GM23248 (cell line): ENCODE measurements at regions not wholly inside any gene's neighbourhood (a gene's known extent, or its start where the extent isn't known, plus 50 kb on each side); places are given as distances from the start of the nearest gene placed in this dataset.

ENCODE experiments used
- DNase-seq: peaks from one replicate; pipeline ENCODE4 v3.0.0-alpha.2; 2015
- H2AFZ ChIP-seq: fragments of 200-600 bp; sonication (generic); 2 replicates; pipeline ENCODE4 v1.6.1; 2016; ENCODE audit warnings: antibody characterized with exemption
- H3F3A ChIP-seq: fragments of 200-600 bp; sonication (generic); 2 replicates; pipeline ENCODE4 v1.6.1; 2016; ENCODE audit warnings: mild to moderate bottlenecking, antibody characterized with exemption, mixed run types; ENCODE audit not compliant: insufficient read depth
- H3K27ac ChIP-seq: fragments of 200-600 bp; sonication (generic); 2 replicates; pipeline ENCODE4 v1.5.1; 2016; ENCODE audit warnings: mild to moderate bottlenecking
- H3K27me3 ChIP-seq: fragments of 200-600 bp; sonication (generic); replicated peaks from 2 replicates; pipeline ENCODE4 v1.6.1; 2016; ENCODE audit warnings: mild to moderate bottlenecking; ENCODE audit not compliant: insufficient read depth
- H3K36me3 ChIP-seq: fragments of 200-600 bp; sonication (generic); 2 replicates; pipeline ENCODE4 v1.6.1; 2016; ENCODE audit warnings: low read depth, mild to moderate bottlenecking
- H3K4me1 ChIP-seq: fragments of 200-600 bp; sonication (generic); 2 replicates; pipeline ENCODE4 v1.6.1; 2016; ENCODE audit warnings: mild to moderate bottlenecking; ENCODE audit not compliant: insufficient read depth
- H3K4me2 ChIP-seq: fragments of 200-600 bp; sonication (generic); one replicate; pipeline ENCODE4 v1.6.1; 2016; ENCODE audit warnings: mild to moderate bottlenecking; ENCODE audit not compliant: unreplicated experiment
- H3K4me3 ChIP-seq: fragments of 200-600 bp; sonication (generic); 2 replicates; pipeline ENCODE4 v1.5.1; 2016; ENCODE audit warnings: mild to moderate bottlenecking
- H3K79me2 ChIP-seq: fragments of 200-600 bp; sonication (generic); 2 replicates; pipeline ENCODE4 v1.6.1; 2016; ENCODE audit warnings: mild to moderate bottlenecking; ENCODE audit not compliant: insufficient read depth
- H3K9ac ChIP-seq: fragments of 200-600 bp; sonication (generic); 2 replicates; pipeline ENCODE4 v1.6.1; 2016; ENCODE audit warnings: mild to moderate bottlenecking
- H3K9me2 ChIP-seq: fragments of 200-600 bp; sonication (generic); 2 replicates; pipeline ENCODE4 v1.6.1; 2016; ENCODE audit warnings: mixed run types, mild to moderate bottlenecking, moderate library complexity; ENCODE audit not compliant: insufficient read depth
- H3K9me3 ChIP-seq: fragments of 200-600 bp; sonication (generic); one replicate; pipeline ENCODE4 v1.6.1; 2017; ENCODE audit warnings: low read depth
- H4K20me1 ChIP-seq: fragments of 200-600 bp; sonication (generic); 2 replicates; pipeline ENCODE4 v1.6.0; 2016; ENCODE audit not compliant: insufficient read depth
- EZH2 ChIP-seq: fragments of 200-600 bp; sonication (generic); IDR thresholded peaks from 2 replicates; pipeline ENCODE4 v1.6.1; 2018; ENCODE audit warnings: antibody characterized with exemption, mild to moderate bottlenecking; ENCODE audit not compliant: insufficient read depth, poor library complexity, severe bottlenecking
- EZH2phosphoT487 ChIP-seq: fragments of 200-600 bp; sonication (generic); IDR thresholded peaks from 2 replicates; pipeline ENCODE4 v1.6.1; 2018; ENCODE audit warnings: antibody characterized with exemption, moderate library complexity, mild to moderate bottlenecking, low read depth; ENCODE audit not compliant: insufficient read depth
- WGBS, 2 experiments: methylation state at CpG; one replicate each; pipeline ENCODE4 v1.1.6; 2015 to 2017; ENCODE audit warnings: low lambda C conversion rate in 2 of 2, low coverage in 1 of 2; ENCODE audit errors: missing lambda C conversion rate in 2 of 2; 5-methylcytosine and 5-hydroxymethylcytosine counted together
- in situ Hi-C: fragments of 300-500 bp; cut with MboI; formaldehyde crosslinking; loops from 2 replicates; pipeline ENCODE4 v1.15.0; 2020

GRCh38 chr2:236895497-236895896, 190.2 kb upstream of the COPS8 start:
- H3K27me3 ChIP-seq, result no peaks in the 10 kb centered on the region
- no peaks in the 10 kb centered on the region for H3K9me2 ChIP-seq
- H3K9me3 ChIP-seq, result no peaks in the 10 kb centered on the region
- no peak overlapping the region for H3K4me3 ChIP-seq
- 91 to 99% methylated on average over 3 of the region's 3 CpGs for WGBS, 2 experiments
- no peak for DNase-seq
- no peak overlapping the region for H3K4me2 ChIP-seq
- H3K4me1 ChIP-seq, result no peaks in the 10 kb centered on the region
- TF ChIP-seq EZH2phosphoT487 (no peak), EZH2 (no peak)
- H3K27ac ChIP-seq, result no peak overlapping the region
- H2AFZ ChIP-seq, result no peak overlapping the region
- H4K20me1 ChIP-seq, result no peaks in the 10 kb centered on the region
- no peak overlapping the region for H3K9ac ChIP-seq
- no peaks in the 10 kb centered on the region for H3F3A ChIP-seq
- in situ Hi-C loops, result no loop called here
- no peaks in the 10 kb centered on the region for H3K79me2 ChIP-seq
- H3K36me3 ChIP-seq, result no peaks in the 10 kb centered on the region

- TF ChIP-seq EZH2, result no peak
- TF ChIP-seq EZH2phosphoT487, result no peak
- Histone ChIP-seq H3K27ac (no peak overlapping the region), H2AFZ (no peak overlapping the region), H3K27me3 (no peaks in the 10 kb centered on the region), H4K20me1 (no peaks in the 10 kb centered on the region), H3K9me2 (no peaks in the 10 kb centered on the region), H3K4me3 (no peak overlapping the region), H3K9me3 (no peaks in the 10 kb centered on the region), H3K79me2 (no peaks in the 10 kb centered on the region), H3K4me2 (no peak overlapping the region), H3F3A (no peaks in the 10 kb centered on the region), H3K9ac (no peak overlapping the region), H3K4me1 (no peaks in the 10 kb centered on the region), H3K36me3 (no peaks in the 10 kb centered on the region)
- DNase-seq, result no peak
- in situ Hi-C loops, result no loop called here
- WGBS, 2 experiments, result 34 to 38% methylated on average over 5 of the region's 5 CpGs
Observed at GRCh38 chr2:236896688-236897087, 189.0 kb upstream of the COPS8 start.

GRCh38 chr2:236899146-236899545, 186.5 kb upstream of the COPS8 start:
- TF ChIP-seq EZH2phosphoT487 (no peak), EZH2 (no peak)
- Histone ChIP-seq H3K27ac (no peak overlapping the region), H3K9me2 (no peaks in the 10 kb centered on the region), H3K9ac (no peak overlapping the region), H3K27me3 (0 out of 2 replicates have a peak, but pooled peaks cover 8% of the 10 kb centered on the region), H4K20me1 (no peaks in the 10 kb centered on the region), H3K4me2 (no peak overlapping the region), H3K4me1 (no peaks in the 10 kb centered on the region), H3K36me3 (no peaks in the 10 kb centered on the region), H3K79me2 (no peaks in the 10 kb centered on the region), H3F3A (no peaks in the 10 kb centered on the region), H3K4me3 (no peak overlapping the region), H3K9me3 (no peaks in the 10 kb centered on the region), H2AFZ (no peak overlapping the region)
- WGBS, 2 experiments, result 60 to 66% methylated on average over 6 of the region's 6 CpGs
- DNase-seq, result no peak
- in situ Hi-C loops, result no loop called here

GRCh38 chr2:236899950-236900640, 185.6 kb upstream of the COPS8 start:
- Histone ChIP-seq H3K4me1 (no peaks in the 10 kb centered on the region), H3K9me3 (no peaks in the 10 kb centered on the region), H4K20me1 (no peaks in the 10 kb centered on the region), H3K4me2 (no peak overlapping the region), H3K9ac (no peak overlapping the region), H3K4me3 (no peak overlapping the region), H3F3A (no peaks in the 10 kb centered on the region), H3K27me3 (0 out of 2 replicates have a peak, but pooled peaks cover 15% of the 10 kb centered on the region), H3K79me2 (no peaks in the 10 kb centered on the region), H3K9me2 (no peaks in the 10 kb centered on the region), H3K36me3 (no peaks in the 10 kb centered on the region), H3K27ac (no peak overlapping the region), H2AFZ (no peak overlapping the region)
- 57 to 58% methylated on average over 6 of the region's 6 CpGs for WGBS, 2 experiments
- in situ Hi-C loops, result no loop called here
- no peak for TF ChIP-seq EZH2phosphoT487
- TF ChIP-seq EZH2, result no peak
- DNase-seq, result no peak

GRCh38 chr2:236901956-236902355, 183.7 kb upstream of the COPS8 start:
- no peaks in the 10 kb centered on the region for H4K20me1 ChIP-seq
- H3K9me3 ChIP-seq, result no peaks in the 10 kb centered on the region
- TF ChIP-seq EZH2 (no peak), EZH2phosphoT487 (no peak)
- 58% methylated on average over 4 of the region's 4 CpGs for WGBS, 2 experiments
- H3K4me1 ChIP-seq, result no peaks in the 10 kb centered on the region
- H3K27me3 ChIP-seq, result 0 out of 2 replicates have a peak, but pooled peaks cover 15% of the 10 kb centered on the region
- no peaks in the 10 kb centered on the region for H3F3A ChIP-seq
- H3K36me3 ChIP-seq, result no peaks in the 10 kb centered on the region
- no peaks in the 10 kb centered on the region for H3K79me2 ChIP-seq
- no peak for DNase-seq
- in situ Hi-C loops, result no loop called here
- no peaks in the 10 kb centered on the region for H3K9me2 ChIP-seq
- H2AFZ ChIP-seq, result no peak overlapping the region
- H3K4me3 ChIP-seq, result no peak overlapping the region
- no peak overlapping the region for H3K4me2 ChIP-seq
- H3K27ac ChIP-seq, result no peak overlapping the region
- no peak overlapping the region for H3K9ac ChIP-seq
